GM21786 (cell line): ENCODE measurements at regions not wholly inside any gene's neighbourhood (a gene's known extent, or its start where the extent isn't known, plus 50 kb on each side); places are given as distances from the start of the nearest gene placed in this dataset.
"Not testable (repeated sequence)": the region's sequence is repeated elsewhere in the genome, so short reads cannot be mapped to it uniquely, and the experiment has no call there.

Experiments
- ATAC-seq: cut with Tn5 transposase; IDR thresholded peaks from one replicate; pipeline ENCODE4 v1.9.1; 2021; ENCODE audit not compliant: unreplicated experiment

DNA sequence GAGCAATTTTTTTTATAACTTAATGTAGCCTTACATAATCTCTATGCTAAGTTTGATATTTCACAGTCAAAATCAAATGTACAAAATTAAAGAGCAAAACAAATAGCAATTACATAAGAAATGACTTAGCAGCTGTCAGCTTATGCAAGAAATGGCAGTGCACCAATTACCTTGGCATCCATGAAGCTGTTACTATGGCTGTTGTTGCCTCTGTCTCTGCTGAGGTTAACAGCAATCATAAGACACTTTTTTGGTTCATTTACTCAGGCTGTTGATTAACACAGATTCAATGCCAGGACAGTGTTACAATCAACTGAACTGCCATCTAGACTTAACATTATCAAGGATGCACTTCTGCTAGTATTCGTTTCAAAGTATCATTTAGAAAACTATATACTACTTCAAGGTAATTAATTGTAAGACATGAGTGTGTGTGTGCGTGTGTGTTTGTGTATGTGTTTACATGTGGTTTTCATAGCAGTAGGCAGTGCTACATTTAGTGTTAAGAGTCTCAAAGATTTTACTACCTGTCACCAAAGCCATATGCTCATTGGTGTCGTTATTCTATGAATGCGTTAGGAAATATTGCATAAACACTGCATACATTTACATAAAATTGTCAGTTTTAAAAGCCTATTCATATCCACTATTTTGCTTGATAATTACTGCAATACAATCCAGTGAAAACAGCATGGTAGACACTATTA, 1084.2 kb upstream of the COX7C start:
- ATAC-seq = no peak

DNA sequence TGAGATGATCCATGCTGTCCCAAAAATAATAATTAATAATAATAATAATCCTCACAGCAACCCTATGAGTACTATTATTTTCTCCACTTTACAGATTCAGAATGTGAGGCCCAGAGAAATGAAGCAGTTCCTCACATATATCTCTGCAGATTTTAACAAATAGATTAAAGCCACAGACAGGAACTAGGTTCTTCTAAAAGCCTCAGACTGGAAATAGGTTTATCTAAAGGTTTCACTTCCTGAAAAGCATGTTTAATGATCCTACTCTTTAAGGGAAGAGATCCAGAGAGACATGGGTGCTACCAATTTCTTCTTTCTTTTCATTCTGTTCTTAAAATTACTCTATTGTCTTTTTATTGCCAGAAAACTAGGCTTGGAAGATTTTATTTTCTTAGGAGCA, 1079.4 kb upstream of the COX7C start:
- ATAC-seq = no peak

DNA sequence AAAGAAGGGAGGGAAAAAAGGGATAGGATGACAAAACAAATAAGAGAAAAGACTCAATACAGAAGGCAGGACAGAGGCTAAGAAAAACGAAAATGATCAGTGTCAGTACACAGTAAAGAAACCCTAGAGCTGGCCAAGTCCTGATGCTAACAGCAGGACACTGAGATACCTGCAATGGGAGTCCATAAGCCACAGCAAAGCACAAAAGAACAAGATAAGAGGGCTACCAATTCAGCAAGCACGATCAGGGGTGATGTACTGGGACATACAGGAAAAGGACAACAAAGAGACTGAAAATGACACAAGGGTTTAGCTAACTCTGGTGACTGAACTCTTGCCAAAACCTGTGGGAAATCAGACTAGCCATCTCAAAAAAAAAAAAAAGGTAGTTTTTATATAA, 1072.6 kb upstream of the COX7C start:
- no peak for ATAC-seq

DNA sequence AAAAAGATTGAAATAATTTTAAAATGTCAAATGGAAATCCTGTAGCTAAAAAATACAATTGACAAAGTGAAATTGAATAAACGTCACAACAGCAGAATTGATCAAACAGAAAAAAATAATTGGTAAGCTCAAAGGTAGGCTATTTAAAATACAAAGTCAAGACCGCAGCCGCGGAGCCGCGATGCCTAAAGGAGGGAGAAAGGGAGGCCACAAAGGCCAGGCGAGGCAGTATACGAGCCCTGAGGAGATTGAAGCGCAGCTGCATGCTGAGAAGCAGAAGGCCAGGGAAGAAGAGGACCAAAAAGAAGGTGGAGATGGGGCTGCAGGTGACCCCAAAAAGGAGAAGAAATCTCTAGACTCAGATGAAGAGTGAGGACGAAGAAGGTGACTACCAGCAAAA, 1068.5 kb upstream of the COX7C start:
- ATAC-seq = no peak

DNA sequence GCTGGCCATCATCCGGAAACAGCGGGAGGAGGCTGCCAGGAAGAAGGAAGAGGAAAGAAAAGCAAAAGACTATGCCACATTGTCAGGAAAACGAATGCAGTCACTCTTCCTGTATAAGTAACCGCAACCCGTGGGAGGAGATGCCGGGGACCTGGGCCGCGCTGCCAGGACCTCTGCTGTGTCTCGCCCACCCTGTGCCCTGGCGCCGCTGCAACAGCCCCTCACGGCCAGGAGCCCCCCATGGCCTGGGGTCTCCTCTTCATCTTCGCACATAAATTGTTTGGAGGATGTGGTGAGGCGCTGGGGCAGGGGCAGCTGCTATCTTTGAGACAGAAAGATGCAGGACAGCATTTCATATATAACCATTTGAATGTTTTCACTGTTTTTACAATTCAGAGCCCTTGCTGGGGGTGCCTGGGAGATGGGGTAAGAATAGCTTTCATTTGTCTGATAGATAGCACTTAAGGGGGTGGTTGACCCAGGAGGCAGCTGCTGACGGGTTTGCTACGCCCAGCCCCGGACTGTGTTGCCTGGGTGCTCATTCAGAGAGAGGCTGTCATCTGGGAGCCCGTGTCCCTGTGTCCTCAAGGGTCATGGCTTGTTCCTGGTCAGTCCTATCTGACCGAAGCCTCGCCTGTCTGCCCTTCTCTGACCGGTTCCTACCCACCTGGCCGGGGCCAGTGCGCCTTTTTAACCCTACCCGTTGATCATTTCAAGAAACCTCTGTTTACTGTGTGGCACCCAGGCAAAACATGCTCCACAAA, 1067.7 kb upstream of the COX7C start:
- no peak for ATAC-seq

DNA sequence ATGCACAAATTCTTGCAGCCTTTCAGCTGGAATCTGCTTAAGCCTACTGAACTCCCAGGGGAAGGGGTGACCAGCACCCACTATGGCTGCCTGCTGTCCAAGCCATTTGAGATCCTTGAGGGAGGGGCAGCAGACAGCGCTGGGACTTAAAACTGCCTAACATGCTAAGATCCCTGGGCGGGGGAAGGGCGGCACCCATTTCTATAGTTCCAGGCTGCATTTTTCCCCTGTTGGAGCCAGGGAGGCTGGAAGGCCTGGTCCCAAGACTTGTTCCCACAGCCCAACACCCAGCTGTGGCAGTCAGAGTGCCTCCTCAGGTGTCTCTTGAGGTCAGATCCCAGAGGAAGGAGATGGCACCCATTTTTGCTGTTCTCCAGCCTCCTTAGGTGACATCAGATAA, 1061.3 kb upstream of the COX7C start:
- no peak for ATAC-seq

DNA sequence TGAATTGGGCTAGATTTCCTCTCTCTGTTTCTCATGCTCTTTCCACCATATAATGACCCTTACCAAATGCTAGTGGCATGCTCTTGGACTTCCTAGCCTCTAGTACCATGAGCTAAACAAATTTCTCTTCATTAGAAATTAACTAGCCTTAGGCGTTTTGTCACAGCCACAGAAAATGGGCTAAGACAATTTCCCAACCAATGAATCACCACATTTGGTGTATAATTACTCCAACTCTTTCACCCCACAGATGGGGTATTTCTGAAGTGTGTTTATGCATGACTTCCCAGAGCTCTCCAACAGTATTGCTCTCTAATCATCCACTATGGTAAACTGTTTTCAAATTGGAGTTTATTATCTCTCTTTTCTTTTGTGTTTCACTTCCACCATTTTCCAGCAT, 1041.1 kb upstream of the COX7C start:
- no peak for ATAC-seq

DNA sequence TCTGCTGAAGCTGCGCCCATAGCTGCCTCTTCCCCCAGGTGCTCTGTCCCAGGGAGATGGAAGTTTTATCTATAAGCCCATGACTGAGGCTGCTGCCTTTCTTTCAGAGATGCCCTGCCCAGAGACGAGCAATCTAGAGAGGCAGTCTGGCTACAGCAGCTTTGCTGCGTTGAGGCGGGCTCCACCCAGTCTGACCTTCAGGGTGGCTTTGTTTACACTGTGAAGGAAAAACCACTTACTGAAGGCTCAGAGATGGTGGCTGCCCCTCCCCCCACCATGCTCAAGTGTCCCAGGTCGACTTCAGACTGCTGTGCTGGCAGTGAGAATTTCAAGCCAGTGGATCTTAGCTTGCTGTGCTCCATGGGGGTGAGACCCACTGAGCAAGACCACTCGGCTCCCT, 1029.9 kb upstream of the COX7C start:
- ATAC-seq = not testable (repeated sequence)

DNA sequence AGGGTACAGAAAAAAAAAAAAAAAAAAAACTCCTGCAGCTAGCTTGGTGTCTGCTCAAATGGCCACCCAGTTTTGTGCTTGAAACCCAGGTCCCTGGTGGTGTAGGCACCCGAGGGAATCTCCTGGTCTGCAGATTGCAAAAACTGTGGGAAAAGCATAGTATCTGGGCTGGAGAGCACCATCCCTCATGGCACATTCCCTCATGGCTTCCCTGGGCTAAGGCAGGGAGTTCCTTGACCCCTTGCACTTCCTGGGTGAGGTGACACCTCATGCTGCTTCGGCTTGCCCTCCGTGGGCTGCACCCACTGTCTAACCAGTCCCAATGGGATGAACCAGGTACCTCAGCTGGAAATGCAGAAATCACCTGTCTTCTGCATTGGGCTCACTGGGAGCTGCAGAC, 1029.5 kb upstream of the COX7C start:
- ATAC-seq = not testable (repeated sequence)

DNA sequence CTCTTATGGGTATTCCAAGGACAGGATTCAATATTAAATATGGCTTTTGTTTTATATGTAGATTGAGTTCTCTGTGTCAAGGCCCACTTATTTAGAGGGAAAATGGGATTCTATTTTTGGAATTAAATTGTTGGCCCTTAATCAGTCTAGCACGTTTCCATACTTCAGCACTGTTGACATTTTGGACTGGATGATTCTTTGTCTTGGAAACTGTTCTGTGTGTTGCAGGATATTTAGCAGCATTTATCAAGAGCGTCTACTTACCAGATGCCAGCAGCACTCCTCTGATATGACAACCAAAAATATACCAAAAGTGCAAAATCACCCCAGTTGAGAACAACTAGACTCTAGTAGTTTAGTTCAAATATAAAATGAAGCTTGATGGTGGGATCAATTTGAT, 1027.0 kb upstream of the COX7C start:
- ATAC-seq = no peak

DNA sequence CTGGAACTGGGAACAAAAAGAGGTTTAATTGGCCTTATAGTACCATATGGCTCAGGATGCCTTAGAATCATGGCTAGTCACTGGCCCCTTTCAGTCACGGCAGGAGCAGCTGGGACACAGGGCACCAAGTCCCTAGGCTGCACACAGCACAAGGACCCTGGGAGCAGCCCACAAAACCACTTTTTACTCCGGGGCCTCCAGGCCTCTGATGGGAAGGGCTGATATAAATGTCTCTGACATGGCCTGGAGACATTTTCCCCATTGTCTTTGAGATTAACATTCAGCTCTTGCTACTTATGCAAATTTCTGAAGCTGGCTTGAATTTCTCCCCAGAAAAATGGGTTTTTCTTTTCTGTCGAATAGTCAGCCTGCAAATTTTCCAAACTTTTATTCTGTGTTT, 1026.4 kb upstream of the COX7C start:
- ATAC-seq = no peak

DNA sequence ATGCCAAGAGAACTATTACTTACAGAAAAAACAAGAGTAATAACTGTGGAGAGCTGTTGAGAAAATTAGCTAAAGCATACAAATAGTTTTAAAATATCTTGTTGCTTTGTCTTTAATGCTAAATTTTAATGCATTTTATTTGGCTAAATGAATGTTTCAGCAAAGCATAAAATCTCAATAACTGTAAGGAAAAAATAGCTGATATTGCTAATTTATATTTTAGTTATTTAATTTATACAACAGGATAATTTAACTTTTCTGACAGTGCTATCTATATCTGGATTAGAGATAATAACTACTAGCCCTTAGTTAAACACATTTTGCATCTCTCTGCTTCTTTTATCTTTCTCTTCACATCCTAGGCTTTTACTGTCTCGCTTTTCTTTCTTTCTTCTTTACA, 1014.9 kb upstream of the COX7C start:
- no peak for ATAC-seq

DNA sequence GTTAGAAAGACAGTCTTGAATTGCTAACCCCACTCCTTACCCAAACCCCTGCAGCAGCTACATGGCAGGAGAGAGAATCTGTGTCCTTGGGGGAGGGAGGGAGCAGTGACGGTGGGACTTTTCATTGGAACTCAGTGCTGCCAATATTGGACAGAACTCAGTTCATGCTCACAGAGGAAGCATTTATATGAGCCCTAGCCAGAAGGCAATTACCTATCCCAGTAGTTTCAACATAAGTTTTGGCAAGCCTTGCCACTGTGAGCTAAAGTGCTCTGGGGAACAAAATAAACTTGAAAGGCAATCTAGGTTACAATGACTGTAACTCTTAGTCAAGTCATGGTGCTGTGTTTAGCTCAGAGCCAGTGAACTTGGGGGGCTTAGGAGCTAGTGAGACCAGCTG, 1013.4 kb upstream of the COX7C start:
- ATAC-seq = no peak

DNA sequence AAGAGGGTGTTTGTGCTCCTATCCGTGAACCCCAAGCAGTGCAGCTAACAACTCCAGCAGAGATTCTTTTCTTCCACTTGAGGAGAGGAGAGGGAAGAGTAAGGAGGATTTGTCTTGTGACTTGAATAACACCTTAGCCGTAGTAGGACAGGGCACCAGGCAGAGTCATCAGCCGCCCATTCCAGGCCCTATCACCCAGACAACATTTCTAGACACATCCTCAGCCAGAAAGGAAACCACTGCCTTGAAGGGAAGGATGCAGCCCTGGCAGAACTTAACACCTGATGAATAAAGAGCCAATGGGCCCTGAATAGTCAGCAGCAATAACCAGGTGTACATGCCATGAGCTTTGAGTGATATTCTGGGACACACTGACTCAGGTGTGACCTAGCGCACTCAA, 1013.0 kb upstream of the COX7C start:
- ATAC-seq = no peak

DNA sequence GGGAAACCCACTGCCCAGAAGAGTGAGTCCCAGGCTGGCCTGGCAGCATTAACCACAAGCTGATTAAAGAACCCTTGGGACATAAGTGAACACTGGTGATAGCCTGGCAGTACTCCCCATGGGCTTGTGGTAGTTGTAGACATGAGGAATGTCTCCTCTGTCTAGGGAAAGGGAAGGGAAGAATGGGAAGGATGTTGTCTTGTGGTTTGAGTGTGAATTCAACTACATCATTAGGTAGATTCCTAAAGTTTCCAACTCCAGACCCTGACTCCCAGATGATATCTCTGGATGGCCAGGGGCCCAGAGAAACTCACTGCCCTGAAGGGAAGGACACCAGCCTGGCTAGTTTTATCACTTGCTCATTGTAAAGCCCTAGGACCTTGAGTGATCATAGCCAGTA, 1012.4 kb upstream of the COX7C start:
- no peak for ATAC-seq

DNA sequence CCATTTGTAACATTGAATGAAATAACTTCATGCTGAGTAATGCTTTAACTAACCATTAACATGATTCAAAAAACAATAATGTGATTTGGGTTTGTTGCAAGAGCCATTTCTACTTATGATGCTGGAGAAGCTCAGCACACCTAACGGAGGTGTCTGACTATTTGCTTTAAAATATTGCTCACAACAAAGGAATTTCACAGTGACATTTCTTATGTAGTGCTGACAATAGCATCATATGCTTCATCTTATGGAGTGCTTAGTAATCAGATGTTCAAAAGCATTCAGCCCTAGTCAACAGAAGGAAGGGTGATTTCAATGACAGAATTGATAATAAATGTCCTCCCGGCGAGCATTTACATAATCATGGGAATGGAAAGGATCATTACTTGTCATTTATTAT, 1003.3 kb upstream of the COX7C start:
- ATAC-seq = no peak

DNA sequence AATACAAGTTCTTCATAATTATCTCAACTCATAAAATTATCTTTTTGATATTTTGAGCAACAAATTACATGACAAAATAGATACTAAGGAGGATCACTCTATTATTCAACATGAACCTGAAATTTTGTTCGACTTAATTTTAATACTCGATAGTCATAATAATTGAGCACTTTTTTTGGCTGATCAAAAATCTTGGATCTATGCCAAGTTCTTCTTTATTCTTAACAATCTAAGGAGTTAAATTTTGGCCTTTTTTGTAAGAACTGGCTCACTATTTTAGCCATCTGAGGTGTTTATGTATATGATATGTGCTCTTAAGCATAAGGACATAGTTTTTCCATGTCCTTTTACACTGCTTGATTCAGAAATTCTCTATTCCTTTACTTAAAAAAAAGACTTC, 996.1 kb upstream of the COX7C start:
- no peak for ATAC-seq

DNA sequence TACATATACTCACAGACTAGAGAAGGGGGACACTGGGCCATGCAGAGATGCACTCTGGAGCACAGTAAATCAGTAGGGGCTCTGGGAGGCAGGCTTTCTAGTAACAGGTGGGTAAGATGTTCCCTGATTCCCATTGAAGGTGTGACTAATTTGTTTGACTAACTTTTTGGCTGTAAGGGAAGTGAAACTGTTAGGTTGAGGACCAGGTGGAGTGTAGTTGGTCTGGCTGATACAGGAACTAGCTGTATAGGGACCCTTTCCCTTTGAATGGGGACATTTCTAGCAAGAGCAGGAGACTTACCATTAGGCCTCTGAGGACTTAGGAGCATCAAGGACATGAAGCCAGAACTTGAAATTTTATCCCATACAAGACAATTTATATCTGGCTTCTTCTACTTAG, 989.6 kb upstream of the COX7C start:
- no peak for ATAC-seq

DNA sequence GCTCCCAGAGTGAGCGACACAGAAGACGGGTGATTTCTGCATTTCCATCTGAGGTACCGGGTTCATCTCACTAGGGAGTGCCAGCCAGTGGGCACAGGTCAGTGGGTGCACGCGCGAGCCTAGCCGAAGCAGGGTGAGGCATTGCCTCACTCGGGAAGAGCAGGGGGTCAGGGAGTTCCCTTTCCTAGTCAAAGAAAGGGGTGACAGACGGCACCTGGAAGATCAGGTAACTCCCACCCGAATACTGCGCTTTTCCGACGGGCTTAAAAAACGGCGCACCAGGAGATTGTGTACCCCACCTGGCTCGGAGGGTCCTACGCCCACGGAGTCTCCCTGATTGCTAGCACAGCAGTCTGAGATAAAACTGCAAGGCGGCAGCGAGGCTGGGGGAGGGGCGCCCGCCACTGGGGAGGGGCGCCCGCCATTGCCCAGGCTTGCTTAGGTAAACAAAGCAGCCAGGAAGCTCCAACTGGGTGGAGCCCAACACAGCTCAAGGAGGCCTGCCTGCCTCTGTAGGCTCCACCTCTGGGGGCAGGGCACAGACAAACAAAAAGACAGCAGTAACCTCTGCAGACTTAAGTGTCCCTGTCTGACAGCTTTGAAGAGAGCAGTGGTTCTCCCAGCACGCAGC, 979.1 kb upstream of the COX7C start:
- ATAC-seq = not testable (repeated sequence)

DNA sequence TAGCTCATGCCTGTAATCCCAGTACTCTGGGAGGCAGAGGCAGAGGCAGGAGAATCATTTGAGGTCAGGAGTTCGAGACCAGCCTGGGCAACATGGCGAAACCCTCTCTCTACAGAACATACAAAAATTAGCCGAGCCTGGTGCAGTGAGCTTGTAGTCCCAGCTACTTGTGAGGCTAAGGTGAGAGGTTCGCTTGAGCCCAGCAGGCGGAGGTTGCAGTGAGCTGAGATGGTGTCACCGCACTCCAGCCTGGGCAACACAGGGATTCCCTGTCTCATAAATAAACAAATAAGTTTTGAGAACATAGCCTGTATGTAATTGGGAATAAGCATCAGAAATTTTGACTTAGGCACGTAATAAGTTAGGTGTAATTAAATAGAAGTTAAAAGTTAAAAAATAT, 971.7 kb upstream of the COX7C start:
- no peak for ATAC-seq

DNA sequence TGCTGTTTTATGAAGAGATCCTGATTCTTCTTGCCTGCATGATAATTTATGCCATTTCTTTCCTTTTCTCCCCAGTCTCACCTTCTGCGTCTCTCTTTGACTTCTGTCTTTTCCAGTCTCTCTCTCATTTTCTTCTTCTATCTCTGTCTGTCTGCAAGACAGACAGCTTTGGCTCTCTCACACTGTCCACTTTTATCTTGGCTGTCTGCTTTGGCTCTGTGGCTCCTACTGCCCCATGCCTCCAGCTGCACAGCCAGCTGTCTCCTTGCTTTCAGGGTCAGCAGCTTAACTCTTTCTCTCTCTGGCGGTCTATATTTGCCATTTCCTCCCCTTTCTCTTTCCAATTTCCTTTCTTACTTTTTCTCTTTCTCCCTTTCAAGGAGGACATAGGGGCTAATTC, 971.1 kb upstream of the COX7C start:
- ATAC-seq = no peak

DNA sequence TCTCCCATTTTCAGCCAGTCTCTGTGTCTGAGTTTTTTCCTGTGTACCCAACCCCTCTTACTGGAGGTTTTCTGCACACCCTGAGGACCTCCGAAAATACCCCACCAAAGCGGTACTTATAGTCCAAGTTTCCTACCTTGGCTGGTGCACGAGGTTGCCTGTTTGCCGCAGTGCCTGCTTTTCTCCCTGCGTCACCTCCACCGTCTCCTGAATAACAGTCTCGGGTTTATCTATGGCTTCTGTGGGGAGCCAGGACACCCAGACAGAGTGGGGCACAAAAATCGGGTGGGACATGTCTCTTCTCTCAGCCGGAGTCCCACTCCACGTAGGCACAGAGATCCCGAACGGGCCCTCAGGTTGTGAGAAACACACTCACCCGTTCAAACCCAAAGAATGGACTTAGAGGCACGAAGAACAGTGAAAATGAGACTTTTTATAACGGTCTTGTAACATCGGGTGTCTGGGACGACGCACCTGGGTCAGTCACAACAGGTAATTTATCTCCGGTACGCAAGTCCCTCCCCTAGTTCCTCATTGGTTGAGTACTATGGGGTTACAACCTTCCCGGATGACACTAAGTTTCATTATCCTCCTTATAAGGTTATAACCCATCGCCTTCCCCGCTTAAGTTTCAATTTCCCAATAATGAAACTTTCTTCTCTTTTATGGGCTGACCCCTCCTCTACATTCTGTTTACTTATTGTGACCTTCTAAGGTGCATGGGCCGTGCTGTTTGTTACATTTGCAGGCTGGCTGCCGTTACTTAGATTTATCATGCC, 970.2 kb upstream of the COX7C start:
- ATAC-seq = no peak
